GM12878 (cell line): ENCODE measurements at regions not wholly inside any gene's neighbourhood (a gene's known extent, or its start where the extent isn't known, plus 50 kb on each side); places are given as distances from the start of the nearest gene placed in this dataset.

Source experiments
- ATAC-seq: fragments of 200-7000 bp; cut with Tn5 transposase; 3 replicates; pipeline ENCODE4 v1.9.1; 2020; ENCODE audit warnings: mild to moderate bottlenecking, moderate library complexity
- BruUV-seq: library from RNA; stranded (reverse); fragments of 400-500 nt; replicated peaks from 2 replicates; lab custom pipeline; 2021; lab: Mats Ljungman, UMichigan
- CTCF ChIA-PET: fragments of 300-600 bp; sonication (Branson Sonifier 250); formaldehyde crosslinking; extraction: SDS; loops from one replicate; lab custom pipeline; 2021; ENCODE audit warnings: inconsistent platforms; lab: Yijun Ruan, JAX
- POLR2A ChIA-PET: fragments of 350-600 bp; formaldehyde crosslinking; extraction: SDS; loops from one replicate; lab custom pipeline; 2021; ENCODE audit warnings: inconsistent platforms; lab: Charles Lee
- RAD21 ChIA-PET: fragments of 300-600 bp; sonication (Branson Sonifier 250); formaldehyde crosslinking; loops from one replicate; lab custom pipeline; 2023; ENCODE audit warnings: antibody characterized with exemption; ENCODE audit not compliant: unreplicated experiment; lab: Charles Lee
- SMC1A ChIA-PET: fragments of 300-600 bp; sonication (Branson Sonifier 250); formaldehyde crosslinking; loops from one replicate; lab custom pipeline; 2023; ENCODE audit not compliant: unreplicated experiment, uncharacterized antibody; lab: Charles Lee
- DNase-seq: peaks from one replicate; pipeline ENCODE4 v3.0.0-alpha.2; 2011; ENCODE audit warnings: low read depth, low spot score
- FAIRE-seq: peaks from 3 replicates; lab custom pipeline; 2011; peaks lifted over from hg19 to GRCh38; lab: Jason Lieb, UNC
- H2AFZ ChIP-seq: 2 replicates; pipeline ENCODE4 v1.6.0; 2011; ENCODE audit warnings: low read depth, low read length, control low read depth; ENCODE audit not compliant: control insufficient read depth
- H3K27ac ChIP-seq: 2 replicates; pipeline ENCODE4 v1.5.1; 2011; ENCODE audit warnings: control low read depth; ENCODE audit not compliant: control insufficient read depth, insufficient read depth
- H3K27me3 ChIP-seq, 2 experiments: replicated peaks in 1 of 2; 2 replicates each; pipeline versions ENCODE4 v1.6.0 to v1.6.1; 2011; ENCODE audit warnings: low read length in 1 of 2; ENCODE audit not compliant: control insufficient read depth in 2 of 2, insufficient read depth in 2 of 2
- H3K36me3 ChIP-seq, 2 experiments: 2 replicates each; pipeline ENCODE4 v1.5.1; 2011; ENCODE audit warnings: low read length in 1 of 2; ENCODE audit not compliant: control insufficient read depth in 2 of 2, insufficient read depth in 2 of 2
- H3K4me1 ChIP-seq: 2 replicates; pipeline ENCODE4 v1.6.1; 2011; ENCODE audit warnings: mild to moderate bottlenecking, low read length, moderate library complexity, mixed read lengths; ENCODE audit not compliant: control insufficient read depth, insufficient read depth
- H3K4me2 ChIP-seq: 2 replicates; pipeline ENCODE4 v1.6.0; 2011; ENCODE audit warnings: control low read depth; ENCODE audit not compliant: control insufficient read depth, insufficient read depth
- H3K4me3 ChIP-seq: fragments of 200-600 bp; sonication (generic); 2 replicates; pipeline ENCODE4 v1.5.1; 2016
- H3K79me2 ChIP-seq: 2 replicates; pipeline ENCODE4 v1.6.0; 2011; ENCODE audit warnings: low read length; ENCODE audit not compliant: control insufficient read depth, insufficient read depth
- H3K9ac ChIP-seq: 2 replicates; pipeline ENCODE4 v1.8.0; 2011; ENCODE audit warnings: low read length, control low read depth, mixed read lengths; ENCODE audit not compliant: control insufficient read depth, insufficient read depth
- H3K9me3 ChIP-seq: replicated peaks from 3 replicates; pipeline ENCODE4 v1.5.1; 2011; ENCODE audit warnings: mild to moderate bottlenecking, low read length; ENCODE audit not compliant: control insufficient read depth, insufficient read depth
- H4K20me1 ChIP-seq: 2 replicates; pipeline ENCODE4 v1.6.0; 2011; ENCODE audit not compliant: control insufficient read depth, insufficient read depth
- BRCA1 ChIP-seq: IDR thresholded peaks from 2 replicates; pipeline ENCODE4 v1.6.1; 2011; ENCODE audit warnings: low read depth, low read length, improper control_type of control experiment
- MYC ChIP-seq: IDR thresholded peaks from 2 replicates; pipeline ENCODE4 v1.6.1; 2011; ENCODE audit warnings: mild to moderate bottlenecking, low read length, moderate library complexity, inconsistent platforms; ENCODE audit not compliant: insufficient read depth, insufficient replicate concordance, insufficient read length, severe bottlenecking
- POLR2AphosphoS2 ChIP-seq: IDR thresholded peaks from 2 replicates; pipeline ENCODE4 v1.6.1; 2011; ENCODE audit warnings: low read depth, mild to moderate bottlenecking, low read length, improper control_type of control experiment, moderate library complexity
- POU2F2 ChIP-seq: IDR thresholded peaks from 3 replicates; pipeline ENCODE4 v1.6.1; 2011; ENCODE audit warnings: low read depth, mild to moderate bottlenecking, low read length, borderline replicate concordance
- TARDBP ChIP-seq: IDR thresholded peaks from 2 replicates; pipeline ENCODE4 v1.6.1; 2016; ENCODE audit warnings: borderline replicate concordance
- ZBED1 ChIP-seq: IDR thresholded peaks from 2 replicates; pipeline ENCODE4 v1.6.1; 2016; ENCODE audit warnings: borderline replicate concordance
- ZNF217 ChIP-seq: fragments of 450-650 bp; IDR thresholded peaks from 2 replicates; pipeline ENCODE4 v1.6.1; 2017; ENCODE audit warnings: antibody characterized with exemption, mild to moderate bottlenecking
- WGBS: methylation state at CpG from one replicate; pipeline ENCODE4 v1.1.6; 2016; ENCODE audit warnings: low lambda C conversion rate; ENCODE audit not compliant: insufficient replicate concordance, insufficient coverage; ENCODE audit errors: missing lambda C conversion rate; 5-methylcytosine and 5-hydroxymethylcytosine counted together
- in situ Hi-C: fragments of 300-500 bp; cut with MboI; formaldehyde crosslinking; loops from 9 replicates; pipeline ENCODE4 v1.14.3; 2018; ENCODE audit warnings: mixed read lengths
- intact Hi-C: fragments of 100-400 bp; cut with micrococcal nuclease; formaldehyde crosslinking; loops from one replicate; pipeline ENCODE4 v1.14.2; 2022; ENCODE audit not compliant: unreplicated experiment
- TF ChIP-seq, protein P1 (sequence below): IDR thresholded peaks from 2 replicates; pipeline ENCODE4 v1.6.1; 2012; ENCODE audit warnings: low read depth, low read length, improper control_type of control experiment
- TF ChIP-seq, protein P2 (sequence below): fragments of 450-650 bp; IDR thresholded peaks from 2 replicates; pipeline ENCODE4 v1.6.1; 2018; ENCODE audit warnings: borderline replicate concordance, mild to moderate bottlenecking; ENCODE audit not compliant: partially characterized antibody

DNA sequence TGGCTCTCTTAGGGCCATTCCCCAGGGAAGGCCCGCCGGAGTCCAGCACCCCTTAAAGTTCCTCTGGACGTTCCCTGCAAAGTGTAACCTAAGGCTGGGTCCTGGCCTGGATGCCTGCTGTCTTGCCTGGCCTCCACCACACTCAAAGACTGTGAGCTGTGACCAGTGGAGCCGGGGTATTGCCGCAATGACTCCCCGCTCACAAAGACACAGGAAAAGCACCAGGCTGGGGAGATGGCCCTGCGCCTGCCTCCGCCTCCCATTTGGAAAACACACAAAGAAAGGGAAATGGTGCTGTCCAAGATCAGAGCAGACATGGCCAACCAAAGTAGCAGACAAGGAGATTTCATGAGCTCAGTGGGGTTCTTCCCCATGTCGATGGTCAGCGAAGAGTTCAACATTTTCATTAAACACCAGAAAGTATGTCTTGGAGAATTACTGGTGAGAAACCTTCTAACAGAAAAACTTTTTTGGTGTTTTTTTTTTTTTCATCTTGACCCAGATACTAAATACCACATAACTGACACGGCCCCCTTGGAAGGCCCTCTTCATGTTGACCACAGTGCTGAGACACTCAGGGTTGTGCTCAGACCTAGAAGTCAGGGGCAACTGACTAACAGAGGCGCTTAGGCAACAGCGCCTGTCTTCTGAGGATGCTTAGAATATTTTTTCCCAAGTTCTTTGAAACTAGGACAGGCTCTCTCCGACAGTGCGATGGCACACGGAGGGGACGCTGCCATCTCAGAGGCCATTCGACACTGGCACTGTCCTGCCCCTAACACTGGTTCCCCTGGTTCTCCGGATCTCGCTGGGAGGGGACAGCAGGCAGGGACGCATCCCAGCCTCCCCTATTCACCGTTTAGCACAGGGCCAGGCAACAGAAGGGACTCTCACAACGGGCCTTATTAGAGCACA is 226.4 kb upstream of the ID2 start:
- Histone ChIP-seq H3K36me3 (no peaks in the 10 kb centered on the region), H3K27me3 (peaks cover 0 to 2% of the 10 kb centered on the region in 2 experiments; a peak in 1 of 4 replicates), H2AFZ (no peak overlapping the region), H3K9ac (no peak overlapping the region), H3K4me2 (no peak overlapping the region), H3K4me3 (no peak overlapping the region), H3K4me1 (peaks cover 6% of the 10 kb centered on the region)
- POLR2A ChIA-PET, result interaction anchor here (0.8 kb wide), 1 partner anchor 16 kb away, joined by 5 read pairs; no protein-coding TSS in a partner anchor
- BruUV-seq, result no TSS peak
- intact Hi-C loops, result no loop called here
- CTCF ChIA-PET, result interaction anchor here (0.5 to 0.7 kb wide), 3 partner anchors 22 to 598 kb away, joined by 3 to 4 read pairs (median 3); no protein-coding TSS in a partner anchor
- FAIRE-seq (no peak), DNase-seq (no peak)
- 66% methylated on average over 23 of the region's 23 CpGs for WGBS
- in situ Hi-C loops, result no loop called here
- RAD21 ChIA-PET, result no interaction called here
- TF ChIP-seq, protein P1, sequence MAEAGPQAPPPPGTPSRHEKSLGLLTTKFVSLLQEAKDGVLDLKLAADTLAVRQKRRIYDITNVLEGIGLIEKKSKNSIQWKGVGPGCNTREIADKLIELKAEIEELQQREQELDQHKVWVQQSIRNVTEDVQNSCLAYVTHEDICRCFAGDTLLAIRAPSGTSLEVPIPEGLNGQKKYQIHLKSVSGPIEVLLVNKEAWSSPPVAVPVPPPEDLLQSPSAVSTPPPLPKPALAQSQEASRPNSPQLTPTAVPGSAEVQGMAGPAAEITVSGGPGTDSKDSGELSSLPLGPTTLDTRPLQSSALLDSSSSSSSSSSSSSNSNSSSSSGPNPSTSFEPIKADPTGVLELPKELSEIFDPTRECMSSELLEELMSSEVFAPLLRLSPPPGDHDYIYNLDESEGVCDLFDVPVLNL, result no peak
- TF ChIP-seq POLR2AphosphoS2, result no peak
- no peak for TF ChIP-seq TARDBP
- TF ChIP-seq, protein P2, sequence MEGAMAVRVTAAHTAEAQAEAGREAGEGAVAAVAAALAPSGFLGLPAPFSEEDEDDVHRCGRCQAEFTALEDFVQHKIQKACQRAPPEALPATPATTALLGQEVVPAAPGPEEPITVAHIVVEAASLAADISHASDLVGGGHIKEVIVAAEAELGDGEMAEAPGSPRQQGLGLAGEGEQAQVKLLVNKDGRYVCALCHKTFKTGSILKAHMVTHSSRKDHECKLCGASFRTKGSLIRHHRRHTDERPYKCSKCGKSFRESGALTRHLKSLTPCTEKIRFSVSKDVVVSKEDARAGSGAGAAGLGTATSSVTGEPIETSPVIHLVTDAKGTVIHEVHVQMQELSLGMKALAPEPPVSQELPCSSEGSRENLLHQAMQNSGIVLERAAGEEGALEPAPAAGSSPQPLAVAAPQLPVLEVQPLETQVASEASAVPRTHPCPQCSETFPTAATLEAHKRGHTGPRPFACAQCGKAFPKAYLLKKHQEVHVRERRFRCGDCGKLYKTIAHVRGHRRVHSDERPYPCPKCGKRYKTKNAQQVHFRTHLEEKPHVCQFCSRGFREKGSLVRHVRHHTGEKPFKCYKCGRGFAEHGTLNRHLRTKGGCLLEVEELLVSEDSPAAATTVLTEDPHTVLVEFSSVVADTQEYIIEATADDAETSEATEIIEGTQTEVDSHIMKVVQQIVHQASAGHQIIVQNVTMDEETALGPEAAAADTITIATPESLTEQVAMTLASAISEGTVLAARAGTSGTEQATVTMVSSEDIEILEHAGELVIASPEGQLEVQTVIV, result no peak
- no peak for TF ChIP-seq POU2F2
- no peak for TF ChIP-seq BRCA1
- TF ChIP-seq ZBED1, result no peak
- TF ChIP-seq ZNF217, result no peak
- no peak for TF ChIP-seq MYC
- TF ChIP-seq, all 136 proteins: peak for 0
- Histone ChIP-seq H3K27ac (no peak overlapping the region), H4K20me1 (no peaks in the 10 kb centered on the region; the same call in 1 of the 2 replicates), H3K79me2 (no peaks in the 10 kb centered on the region), H3K9me3 (no peaks in the 10 kb centered on the region)
- ATAC-seq, result no peak
- SMC1A ChIA-PET, result interaction anchor here (1.6 kb wide), 1 partner anchor 10 kb away, joined by 5 read pairs; no protein-coding TSS in a partner anchor
